ENCODE measurements at regions not wholly inside any gene's neighbourhood (a gene's known extent, or its start where the extent isn't known, plus 50 kb on each side); places are given as distances from the start of the nearest gene placed in this dataset.

- Histone ChIP-seq H3K9ac (ENCODE audit: low read depth in 1 of 2, low read length in 2 of 2) (no peak overlapping the region), H3K36me3 (ENCODE audit: control insufficient read depth in 4 of 4, insufficient read depth in 3 of 4, low read depth in 1 of 4, low read length in 3 of 4) (no peaks in the 10 kb centered on the region), H3K4me3 (ENCODE audit: low read depth in 1 of 3, low read length in 3 of 3) (no peak overlapping the region), H3K9me3 (ENCODE audit: control insufficient read depth in 4 of 4, low read length in 3 of 4) (no peaks in the 10 kb centered on the region), H3K4me1 (ENCODE audit: control insufficient read depth in 4 of 4, insufficient read depth in 4 of 4, low read length in 3 of 4) (no peaks in the 10 kb centered on the region), H3K27me3 (ENCODE audit: control insufficient read depth in 4 of 4, insufficient read depth in 4 of 4, low read length in 3 of 4) (peaks cover 0 to 2% (median 0%) of the 10 kb centered on the region in 4 donors), H3K27ac (ENCODE audit: low read depth in 1 of 2, low read length in 2 of 2) (no peak overlapping the region)
- DNase-seq (ENCODE audit: low spot score), result no peak
- TF ChIP-seq REST (IDR thresholded peaks at IDR 0.05) (no peak), HNF4G (IDR thresholded peaks at IDR 0.05) (no peak)
- WGBS, result 70% methylated on average over 5 of the region's 5 CpGs
Measured at GRCh38 chr4:163622379-163623035, 128.0 kb downstream of the TMA16 start.

DNA sequence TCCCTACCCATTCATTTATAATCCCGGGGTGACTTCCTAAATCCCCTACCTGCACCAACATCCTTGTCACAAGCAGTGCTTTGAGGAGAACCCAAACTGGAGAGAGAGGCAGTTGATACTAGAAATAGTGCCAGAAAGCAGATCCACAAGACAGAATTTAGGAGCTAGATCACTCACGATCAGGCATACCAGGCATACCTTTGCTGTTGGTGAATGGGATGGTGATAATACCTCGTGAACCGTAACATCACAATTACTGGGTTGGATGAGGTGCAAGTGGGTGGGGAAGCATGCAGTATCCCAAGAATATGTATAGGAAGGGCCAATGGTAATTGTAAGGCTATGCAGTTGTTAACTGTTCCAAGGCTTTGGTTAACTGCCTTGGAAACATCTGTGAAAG lies 129.3 kb downstream of the TMA16 start:
- DNase-seq (ENCODE audit: low spot score), result no peak
- no peak for TF ChIP-seq RXRA (IDR thresholded peaks at IDR 0.05)
- TF ChIP-seq NR2F2 (IDR thresholded peaks at IDR 0.05), result no peak
- TF ChIP-seq FOXA2 (IDR thresholded peaks at IDR 0.05), result no peak
- TF ChIP-seq REST (IDR thresholded peaks at IDR 0.05), result no peak
- no peak for TF ChIP-seq HNF4A (conservative IDR thresholded peaks at IDR 0.05)
- no peak for TF ChIP-seq SP1 (IDR thresholded peaks at IDR 0.05)
- TF ChIP-seq HNF4G (IDR thresholded peaks at IDR 0.05), result no peak
- TF ChIP-seq YY1 (IDR thresholded peaks at IDR 0.05), result no peak
- TF ChIP-seq ZBTB33 (IDR thresholded peaks at IDR 0.05), result no peak
- no peak for TF ChIP-seq GABPA (IDR thresholded peaks at IDR 0.05 in 1 of 2, conservative IDR thresholded peaks at IDR 0.05 in 1 of 2)
- TF ChIP-seq ATF3 (IDR thresholded peaks at IDR 0.05), result no peak
- TF ChIP-seq TAF1 (conservative IDR thresholded peaks at IDR 0.05), result no peak
- no peak for TF ChIP-seq RAD21 (IDR thresholded peaks at IDR 0.05)
- Histone ChIP-seq H3K9me3 (ENCODE audit: control insufficient read depth in 4 of 4, low read length in 3 of 4) (no peaks in the 10 kb centered on the region), H3K4me1 (ENCODE audit: control insufficient read depth in 4 of 4, insufficient read depth in 4 of 4, low read length in 3 of 4) (no peaks in the 10 kb centered on the region), H3K9ac (ENCODE audit: low read depth in 1 of 2, low read length in 2 of 2) (no peak overlapping the region), H3K4me3 (ENCODE audit: low read depth in 1 of 3, low read length in 3 of 3) (no peak overlapping the region), H3K36me3 (ENCODE audit: control insufficient read depth in 4 of 4, insufficient read depth in 3 of 4, low read depth in 1 of 4, low read length in 3 of 4) (no peaks in the 10 kb centered on the region), H3K27me3 (ENCODE audit: control insufficient read depth in 4 of 4, insufficient read depth in 4 of 4, low read length in 3 of 4) (peaks cover 0 to 2% (median 0%) of the 10 kb centered on the region in 4 donors), H3K27ac (ENCODE audit: low read depth in 1 of 2, low read length in 2 of 2) (no peak overlapping the region)
- 68% methylated on average over 4 of the region's 4 CpGs for WGBS

Measured in liver (tissue), 7 donors.